Anterior cingulate cortex (tissue), 58 donors: ENCODE measurements at regions not wholly inside any gene's neighbourhood (a gene's known extent, or its start where the extent isn't known, plus 50 kb on each side); places are given as distances from the start of the nearest gene placed in this dataset.
"Not testable (repeated sequence)": the region's sequence is repeated elsewhere in the genome, so short reads cannot be mapped to it uniquely, and the experiment has no call there.

ENCODE experiments used
- DNase-seq, 58 donors: peaks; one replicate each; lab custom pipeline; 2025; lab: John Stamatoyannopoulos, UW

DNA sequence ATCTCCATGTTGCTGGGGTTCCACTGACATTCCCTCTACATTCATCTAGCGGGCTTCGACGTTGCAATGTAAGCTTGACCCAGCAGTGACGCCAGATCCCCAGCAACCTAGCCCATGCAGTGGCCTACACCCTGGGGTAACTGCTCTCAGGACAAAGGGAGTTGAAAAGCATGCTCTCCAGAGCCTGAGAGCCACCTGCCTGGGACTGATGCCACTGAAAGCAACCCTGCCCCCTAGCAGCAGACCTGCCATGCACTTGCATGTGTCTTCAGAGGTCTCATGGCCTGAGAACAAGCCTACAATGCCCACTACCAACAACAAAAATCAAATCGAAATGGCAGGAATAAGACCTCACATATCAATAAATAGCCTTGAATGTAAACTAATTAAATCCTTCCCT, 330.3 kb downstream of the TRIM36 start:
- no peak for DNase-seq

DNA sequence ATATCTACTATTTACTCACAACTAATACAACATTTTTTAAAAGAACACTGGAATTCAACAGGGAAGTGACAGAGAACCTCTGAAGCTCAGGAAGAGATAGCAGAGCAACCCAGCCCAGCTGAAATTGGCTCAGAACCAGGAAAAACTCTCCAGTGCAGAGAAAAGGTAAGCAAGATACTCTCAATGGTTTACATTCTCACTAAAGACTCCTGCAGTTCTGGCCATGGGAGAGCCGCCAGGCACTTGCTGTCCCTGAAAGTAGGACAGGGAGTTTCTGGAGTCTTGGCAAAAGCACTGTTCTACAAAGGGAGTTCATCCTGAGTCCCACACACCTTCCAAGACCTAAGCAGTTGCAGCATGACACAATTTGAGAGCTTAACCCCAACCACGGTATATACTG, 330.8 kb downstream of the TRIM36 start:
- DNase-seq = peak in 2 of 58 donors; percentile 2 to 4

DNA sequence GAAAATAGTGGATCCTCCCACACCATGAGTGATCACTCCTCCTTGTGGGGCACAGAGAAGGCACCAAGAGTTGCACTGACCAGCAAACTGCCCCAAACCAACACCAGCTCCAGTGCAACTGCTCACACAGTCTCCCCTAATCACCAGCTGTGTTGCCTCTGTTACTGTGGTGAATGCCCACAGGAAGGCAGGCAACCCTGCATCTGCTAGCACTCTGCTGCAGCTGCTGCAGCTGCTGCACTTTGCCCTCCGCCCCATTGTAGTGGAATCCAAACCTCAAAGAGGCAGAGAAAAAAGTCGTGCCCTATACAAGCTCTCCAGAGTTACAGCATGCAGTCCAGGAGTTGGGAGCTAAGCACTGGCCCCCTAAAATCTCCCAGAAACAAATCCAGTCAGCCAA, 339.6 kb downstream of the TRIM36 start:
- no peak for DNase-seq

DNA sequence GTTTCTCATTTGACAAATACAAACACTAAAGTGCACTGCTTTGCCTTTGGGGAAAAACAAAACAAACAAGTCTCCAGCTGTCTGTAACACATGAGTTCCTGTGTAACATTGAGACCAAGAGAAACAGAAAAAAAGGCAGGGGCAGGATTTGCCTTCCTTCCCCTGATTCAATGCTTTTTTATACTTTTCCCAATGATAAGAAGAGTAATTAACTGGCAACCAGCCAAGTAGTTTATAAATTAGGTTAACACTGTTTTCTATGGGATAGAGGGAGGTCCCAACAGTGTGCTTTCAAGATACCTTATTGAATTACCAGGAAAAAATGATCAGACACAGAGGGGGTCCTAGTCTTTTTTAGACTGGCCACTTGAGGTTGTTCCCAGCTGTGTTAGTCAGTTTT, 346.8 kb downstream of the TRIM36 start:
- no peak for DNase-seq

DNA sequence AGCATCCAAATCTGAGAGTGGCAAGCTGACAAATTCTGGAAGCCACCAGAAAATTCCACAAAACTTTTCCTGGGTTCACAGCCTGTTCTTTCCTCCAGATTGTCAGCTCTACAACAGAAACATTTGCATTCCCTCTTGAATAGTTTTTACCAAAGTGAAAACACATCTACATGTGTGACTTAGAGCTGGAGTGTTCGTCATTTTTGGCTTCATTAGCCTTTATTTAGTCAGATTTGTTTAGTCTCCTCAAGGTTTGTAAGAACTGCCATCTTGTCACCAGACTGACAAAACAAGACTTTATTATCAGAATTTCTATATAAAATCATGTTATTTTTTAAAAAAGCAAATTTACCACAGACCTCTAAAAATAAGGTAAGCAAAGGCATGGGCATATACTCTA, 347.3 kb downstream of the TRIM36 start:
- DNase-seq = no peak

DNA sequence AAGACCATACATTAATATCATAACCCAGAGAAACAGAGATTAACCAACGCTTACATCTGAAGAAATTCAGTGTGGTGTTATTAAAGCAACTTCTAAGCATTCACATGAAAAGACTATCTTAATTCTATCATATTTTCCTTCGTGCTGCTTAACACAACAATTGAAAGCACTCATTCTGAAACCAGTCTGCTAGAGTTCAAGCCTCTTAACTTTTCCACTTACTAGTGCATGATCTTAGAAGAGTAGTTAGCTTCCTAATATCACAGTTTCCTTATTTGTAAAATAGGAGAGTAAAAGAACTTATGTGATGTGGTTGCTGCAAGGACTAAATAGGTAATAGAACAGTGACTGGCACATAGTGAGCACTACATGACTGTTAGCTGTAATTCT, 379.3 kb downstream of the TRIM36 start:
- no peak for DNase-seq

DNA sequence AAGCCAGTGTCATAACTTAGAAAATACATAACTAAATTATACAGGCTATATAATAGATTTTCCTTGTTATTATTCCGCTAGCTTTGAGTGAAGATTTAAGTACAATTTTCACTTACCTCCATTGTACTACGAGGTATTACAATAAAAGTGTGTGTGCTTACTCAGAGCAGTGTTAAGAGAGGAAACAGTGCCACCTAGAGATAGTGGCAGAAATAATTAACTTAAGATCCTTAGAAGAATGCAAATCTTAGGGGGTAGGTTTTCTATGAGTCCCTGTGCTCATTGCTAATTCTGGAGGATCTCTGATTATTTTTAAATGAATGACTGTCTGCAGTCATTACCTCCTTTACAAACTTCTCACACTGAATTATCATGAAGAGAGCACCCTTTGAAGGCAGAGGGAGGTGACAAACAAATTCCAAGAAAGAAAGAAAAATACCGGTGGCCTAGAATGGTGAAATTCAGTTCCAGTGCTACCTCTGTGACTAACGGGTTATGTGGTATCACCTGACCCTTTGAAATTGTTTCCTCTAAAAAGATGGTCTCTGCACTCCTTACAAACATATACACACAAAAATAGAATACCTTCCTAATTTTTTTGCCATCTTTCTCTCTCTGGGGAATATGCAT, 379.8 kb downstream of the TRIM36 start:
- peak in 2 of 58 donors; percentile 3 to 39 for DNase-seq

DNA sequence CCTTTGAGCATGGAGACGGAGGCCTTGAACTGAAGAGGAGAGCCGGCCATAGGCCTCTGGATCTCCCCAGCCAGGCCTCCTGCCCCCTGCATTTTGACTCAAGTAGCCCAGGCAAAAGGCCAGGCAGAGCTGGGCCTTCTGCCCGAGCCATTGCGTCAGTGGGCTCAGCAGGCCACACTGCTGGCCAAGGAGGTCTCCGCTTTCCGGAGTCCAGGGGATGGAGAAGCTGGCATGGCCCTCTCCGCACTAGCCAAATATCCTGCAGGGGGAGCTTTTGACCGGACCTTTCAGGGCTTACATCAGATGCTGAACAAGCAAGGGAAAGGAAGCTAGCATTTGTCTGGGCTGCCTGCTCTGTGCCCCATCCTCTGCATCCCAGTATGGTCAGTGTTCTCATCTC, 386.8 kb downstream of the TRIM36 start:
- peak in 53 of 58 donors; percentile 1 to 87 (median 58) for DNase-seq

DNA sequence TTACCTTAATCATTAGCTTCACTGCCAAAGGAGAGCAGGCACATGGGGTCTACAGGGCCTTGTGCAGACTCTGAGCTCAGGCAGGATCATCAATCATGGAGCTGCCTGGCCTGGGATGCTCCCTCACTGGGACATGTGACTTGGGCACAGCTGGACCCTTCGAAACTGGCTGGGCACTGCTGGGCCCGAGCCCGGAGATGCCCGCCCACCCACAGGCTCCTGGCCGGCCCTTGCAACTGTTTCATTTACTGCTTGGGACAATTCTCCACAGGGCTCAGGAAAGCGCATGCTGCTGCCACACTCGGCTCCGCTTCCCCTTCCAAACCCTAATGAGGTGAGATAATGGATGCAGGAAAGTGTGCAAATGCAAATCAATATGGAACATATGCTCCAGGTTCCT, 387.5 kb downstream of the TRIM36 start:
- peak in 38 of 58 donors; percentile 0 to 56 (median 12) for DNase-seq

DNA sequence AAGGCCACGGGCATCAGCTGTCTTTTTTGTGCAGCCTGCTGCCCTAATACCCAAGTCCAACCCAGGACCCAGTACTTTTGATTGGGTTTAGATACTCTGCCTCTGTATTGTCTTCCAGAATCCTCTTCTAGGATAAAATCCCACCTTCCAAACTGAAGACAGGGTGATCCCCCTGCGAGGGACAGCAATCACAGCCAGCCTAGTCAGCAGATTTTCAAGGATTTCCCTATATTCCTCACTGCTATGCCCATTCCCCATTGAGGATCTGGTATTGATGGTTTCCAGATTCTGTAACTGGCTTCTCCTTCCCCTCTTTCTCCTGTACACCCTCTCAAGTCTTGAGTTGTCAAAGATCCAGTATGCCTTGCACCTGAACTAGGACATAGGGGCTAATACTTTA, 389.4 kb downstream of the TRIM36 start:
- no peak for DNase-seq

DNA sequence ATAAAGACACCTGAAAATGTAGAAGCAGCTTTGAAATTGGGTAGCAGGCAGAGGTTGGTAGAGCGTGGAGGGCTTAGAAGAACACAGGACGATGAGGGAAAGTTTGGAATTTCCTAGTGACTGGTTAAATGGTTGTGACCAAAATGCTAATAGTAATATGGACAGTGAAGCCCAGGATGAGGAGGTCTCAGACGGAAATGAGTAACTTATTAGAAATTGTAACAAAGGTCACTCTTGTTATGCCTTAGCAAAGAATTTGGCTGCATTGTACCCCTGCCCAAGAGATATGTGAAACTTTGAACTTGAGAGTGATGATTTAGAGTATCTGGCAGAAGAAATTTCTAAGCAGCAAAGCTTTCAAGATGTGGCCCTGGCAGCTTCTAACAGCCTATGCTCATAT, 382.5 kb downstream of the KCNN2 start:
- no peak for DNase-seq

DNA sequence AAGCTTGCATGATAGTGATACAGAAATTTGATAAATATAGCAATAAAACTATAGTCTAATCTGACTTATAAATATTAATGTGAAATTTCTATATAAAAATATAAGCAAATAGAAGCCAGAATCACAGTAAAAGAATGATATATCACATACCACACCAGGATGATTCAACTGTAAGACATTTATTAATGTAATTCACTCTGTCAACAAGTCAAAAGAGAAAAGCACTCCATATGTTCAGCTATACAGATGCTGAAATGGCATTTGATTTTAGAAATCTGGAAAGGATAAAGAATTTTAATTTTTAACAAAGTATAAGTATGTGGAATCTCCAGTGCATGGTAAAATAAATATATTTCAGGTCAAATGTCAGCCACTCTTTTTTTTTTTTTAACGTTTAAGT, 372.4 kb downstream of the KCNN2 start:
- no peak for DNase-seq

DNA sequence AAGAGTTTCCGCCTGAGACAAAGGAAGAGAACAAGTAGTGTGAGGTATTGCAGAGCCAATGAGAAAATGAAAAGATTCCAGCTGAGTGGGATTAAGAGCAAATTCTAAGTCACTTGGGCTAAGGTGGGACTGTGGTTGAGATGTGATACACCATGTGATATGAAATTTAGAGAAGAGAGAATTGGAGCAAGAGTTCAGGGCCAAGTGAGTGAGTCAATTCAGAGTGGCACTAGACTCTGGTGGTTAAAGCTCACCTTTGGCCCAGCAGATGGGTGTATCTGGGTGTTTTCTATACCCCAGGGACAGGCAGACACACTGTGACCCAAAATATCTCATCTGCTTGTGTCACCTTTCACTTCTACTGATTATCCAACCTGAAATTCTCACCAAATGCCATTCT, 368.1 kb downstream of the KCNN2 start:
- no peak for DNase-seq

DNA sequence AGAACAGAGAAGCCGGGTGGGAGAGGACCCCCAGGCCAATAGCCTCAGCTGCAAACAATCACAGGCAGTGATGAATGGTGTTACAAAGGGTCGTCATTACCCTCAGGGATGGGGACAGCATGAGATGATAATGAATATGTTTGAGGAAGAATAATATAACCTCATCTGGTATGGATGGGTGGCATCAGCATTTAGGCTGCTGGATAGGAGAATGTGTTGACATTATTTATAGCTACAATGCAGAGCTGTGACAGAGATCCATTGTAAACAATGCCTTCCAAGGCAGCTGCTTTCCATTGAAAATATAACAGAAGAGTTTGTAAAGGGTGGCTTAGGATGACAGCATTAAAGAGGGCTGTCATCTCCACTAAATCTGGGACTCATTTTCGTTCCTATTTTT, 365.5 kb downstream of the KCNN2 start:
- peak in 1 of 58 donors; percentile 6 for DNase-seq

DNA sequence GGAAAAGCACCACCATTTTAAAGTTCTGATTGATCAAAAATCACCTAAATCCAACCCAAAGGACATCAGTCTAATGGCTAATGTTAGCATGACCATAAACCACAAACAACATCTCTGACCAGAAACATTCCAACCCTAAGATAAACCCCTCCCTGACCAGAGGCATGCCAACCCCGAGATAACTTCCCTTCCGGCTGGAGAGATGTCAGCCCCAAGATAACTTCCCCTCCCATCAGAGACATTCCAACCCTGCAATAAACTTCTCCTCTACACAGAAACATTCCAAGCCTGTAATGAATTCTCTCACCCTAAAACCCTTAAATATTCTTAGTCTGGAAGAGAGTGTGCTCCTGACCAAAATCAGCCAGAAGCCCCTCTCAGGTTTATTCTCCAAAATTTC, 364.3 kb downstream of the KCNN2 start:
- no peak for DNase-seq

DNA sequence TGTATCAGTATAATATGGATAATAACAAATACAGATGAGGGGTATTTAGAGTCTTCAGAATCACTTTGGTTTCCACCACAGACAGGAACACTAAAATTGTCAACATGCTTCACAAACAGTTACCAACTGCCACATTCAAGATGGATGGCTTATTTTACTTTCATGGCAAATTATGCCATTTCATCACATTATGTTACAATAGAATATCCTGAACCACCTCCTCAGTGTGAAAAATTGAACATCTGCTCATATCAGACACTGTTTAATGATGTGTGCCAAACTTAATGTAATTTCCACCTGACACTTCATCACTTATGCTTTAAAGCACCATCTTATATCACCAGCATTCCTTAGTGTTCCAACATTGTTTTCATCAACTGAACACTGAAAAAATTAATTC, 357.4 kb downstream of the KCNN2 start:
- DNase-seq = no peak

DNA sequence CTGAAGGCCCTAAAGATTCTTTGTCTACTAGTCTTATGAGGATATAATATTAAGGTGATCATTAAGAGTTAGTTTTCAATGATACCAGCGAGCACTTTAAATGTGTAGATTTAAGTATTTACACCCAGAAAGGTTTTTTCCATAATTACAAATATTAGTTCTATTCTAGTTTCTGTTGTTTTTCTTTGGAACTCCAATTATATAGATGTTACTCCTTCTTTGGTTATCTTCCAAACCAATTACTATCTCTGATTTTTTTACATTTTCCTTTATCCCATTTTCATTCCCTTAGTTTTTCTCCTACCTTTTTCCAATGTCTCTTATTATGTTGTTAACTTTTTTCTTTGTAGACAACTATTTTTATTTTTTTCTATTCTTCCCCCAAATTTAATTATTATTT, 355.1 kb downstream of the KCNN2 start:
- no peak for DNase-seq

DNA sequence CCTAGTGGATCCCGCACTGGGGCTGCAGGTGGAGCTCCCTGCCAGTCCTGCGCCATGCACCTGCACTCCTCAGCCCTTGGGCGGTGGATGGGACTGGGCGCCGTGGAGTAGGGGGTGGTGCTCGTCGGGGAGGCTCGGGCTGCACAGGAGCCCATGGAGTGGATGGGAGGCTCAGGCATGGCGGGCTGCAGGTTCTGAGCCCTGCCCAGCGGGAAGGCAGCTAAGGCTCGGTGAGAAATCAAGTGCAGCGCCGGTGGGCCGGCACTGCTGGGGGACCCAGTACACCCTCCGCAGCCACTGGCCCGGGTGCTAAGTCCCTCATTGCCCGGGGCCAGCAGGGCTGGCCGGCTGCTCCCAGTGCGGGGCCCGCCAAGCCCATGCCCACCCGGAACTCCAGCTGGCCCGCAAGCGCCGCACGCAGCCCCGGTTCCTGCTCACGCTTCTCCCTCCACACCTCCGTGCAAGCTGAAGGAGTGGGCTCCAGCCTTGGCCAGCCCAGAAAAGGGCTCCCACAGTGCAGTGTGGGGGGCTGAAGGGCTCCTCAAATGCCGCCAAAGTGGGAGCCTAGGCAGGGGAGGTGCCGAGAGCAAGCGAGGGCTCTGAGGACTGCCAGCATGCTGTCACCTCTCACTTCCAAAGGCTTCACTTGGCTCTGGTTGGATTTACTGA, 342.5 kb downstream of the KCNN2 start:
- DNase-seq = not testable (repeated sequence)

DNA sequence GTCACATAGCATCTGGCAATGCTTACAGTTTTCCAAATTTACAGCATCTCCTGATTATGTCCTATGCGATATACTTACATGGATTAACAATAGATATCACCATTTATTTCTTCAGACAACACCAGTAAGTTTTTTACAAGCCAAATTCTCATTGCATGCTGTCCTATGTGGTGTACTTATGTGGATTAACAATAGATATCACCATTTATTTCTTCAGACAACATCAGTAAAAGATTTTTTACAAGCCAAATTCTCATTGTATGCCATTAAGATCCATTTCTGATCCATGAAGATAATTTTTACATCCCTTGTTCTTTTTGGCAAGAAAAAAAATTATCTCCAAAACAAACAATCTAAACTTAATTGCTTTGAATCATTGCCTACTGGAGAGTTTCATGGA, 340.9 kb downstream of the KCNN2 start:
- DNase-seq = no peak

DNA sequence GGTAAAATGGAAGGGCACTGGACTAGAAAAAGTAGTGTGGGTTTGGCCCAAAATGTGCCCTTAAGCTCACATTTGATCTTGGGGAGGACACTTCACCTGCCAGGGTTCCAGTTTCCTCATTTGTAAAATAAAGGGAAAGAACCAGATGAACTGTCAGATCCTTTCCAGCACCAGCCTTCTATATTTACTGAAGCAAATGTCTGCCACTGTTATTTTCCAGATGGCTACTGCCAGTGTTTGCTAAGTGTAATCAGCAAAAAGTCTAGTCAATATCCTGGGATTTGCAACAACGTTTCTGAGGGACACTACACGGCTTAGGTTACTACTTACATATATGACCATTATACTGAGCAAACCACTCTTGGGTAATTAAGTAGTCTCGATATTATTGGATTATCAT, 340.3 kb downstream of the KCNN2 start:
- no peak for DNase-seq

DNA sequence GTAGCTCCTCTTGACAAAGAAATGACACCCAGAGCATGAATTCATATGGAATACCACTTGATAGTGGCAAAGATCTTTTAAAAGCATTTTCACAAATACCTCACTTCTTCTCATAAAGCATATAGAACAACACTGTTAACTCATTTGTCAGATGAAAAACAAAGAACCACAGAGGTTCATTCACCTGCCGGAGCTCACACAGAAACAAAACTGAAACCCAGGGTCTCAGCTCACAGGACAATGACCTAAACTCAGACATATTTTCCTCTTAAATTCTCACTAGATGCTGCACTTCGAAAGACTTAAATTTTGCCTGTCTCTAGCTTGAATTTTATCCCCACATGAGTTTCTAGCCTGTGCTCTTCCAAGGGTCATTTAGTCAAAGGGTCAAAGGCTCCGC, 339.0 kb downstream of the KCNN2 start:
- no peak for DNase-seq

DNA sequence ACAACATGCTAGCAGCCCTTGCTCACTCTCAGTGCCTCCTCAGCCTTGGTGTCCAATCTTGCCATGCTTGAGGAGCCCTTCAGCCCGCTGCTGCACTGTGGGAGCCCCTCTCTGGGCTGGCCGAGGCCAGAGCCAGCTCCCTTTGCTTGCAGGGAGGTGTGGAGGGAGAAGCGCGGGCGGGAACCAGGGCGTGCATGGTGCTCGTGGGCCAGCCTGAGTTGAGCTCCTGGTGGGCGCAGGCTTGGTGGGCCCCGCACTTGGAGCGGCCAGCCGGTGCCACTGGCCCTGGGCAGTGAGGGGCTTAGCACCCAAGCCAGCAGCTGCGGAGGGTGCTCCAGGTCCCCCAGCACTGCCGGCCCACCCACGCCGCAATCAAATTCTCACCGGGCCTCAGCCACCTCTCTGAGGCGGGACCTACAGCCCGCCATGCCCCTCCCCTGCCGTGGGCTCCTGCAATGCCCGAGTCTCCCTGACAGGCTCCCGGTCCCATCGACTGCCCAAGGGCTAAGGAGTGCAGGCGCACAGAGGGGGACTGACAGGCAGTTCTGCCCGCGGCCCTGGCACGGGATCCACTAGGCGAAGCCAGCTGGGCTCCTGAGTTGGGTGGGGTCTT, 333.5 kb downstream of the KCNN2 start:
- DNase-seq = peak in 1 of 58 donors; percentile 4
